GM23338 (cell line): ENCODE measurements at regions not wholly inside any gene's neighbourhood (a gene's known extent, or its start where the extent isn't known, plus 50 kb on each side); places are given as distances from the start of the nearest gene placed in this dataset.

ENCODE experiments used
- ATAC-seq: fragments of 200-7000 bp; cut with Tn5 transposase; 3 replicates; pipeline ENCODE4 v1.9.1; 2020
- DNase-seq: peaks from one replicate; pipeline ENCODE4 v3.0.0-alpha.2; 2015; ENCODE audit warnings: low spot score
- H2AFZ ChIP-seq: fragments of 200-600 bp; sonication (generic); 2 replicates; pipeline ENCODE4 v1.8.0; 2016; ENCODE audit warnings: antibody characterized with exemption, mild to moderate bottlenecking, moderate library complexity
- H3F3A ChIP-seq: fragments of 200-600 bp; sonication (generic); replicated peaks from 2 replicates; pipeline ENCODE4 v1.8.0; 2017; ENCODE audit warnings: antibody characterized with exemption, mixed run types, low read depth
- H3K27ac ChIP-seq: fragments of 200-600 bp; sonication (generic); 2 replicates; pipeline ENCODE4 v1.6.1; 2016; ENCODE audit warnings: low read depth
- H3K27me3 ChIP-seq: fragments of 200-600 bp; sonication (generic); 2 replicates; pipeline ENCODE4 v1.8.0; 2016; ENCODE audit warnings: mild to moderate bottlenecking, mixed run types, moderate library complexity; ENCODE audit not compliant: insufficient read depth
- H3K36me3 ChIP-seq: fragments of 200-600 bp; sonication (generic); 2 replicates; pipeline ENCODE4 v1.8.0; 2016; ENCODE audit warnings: mild to moderate bottlenecking; ENCODE audit not compliant: insufficient read depth
- H3K4me1 ChIP-seq: fragments of 200-600 bp; sonication (generic); 2 replicates; pipeline ENCODE4 v1.8.0; 2016; ENCODE audit warnings: mild to moderate bottlenecking, moderate library complexity; ENCODE audit not compliant: insufficient read depth
- H3K4me2 ChIP-seq: fragments of 200-600 bp; sonication (generic); 2 replicates; pipeline ENCODE4 v1.7.1; 2017; ENCODE audit warnings: mixed run types
- H3K4me3 ChIP-seq: fragments of 200-600 bp; sonication (generic); 2 replicates; pipeline ENCODE4 v1.6.1; 2016; ENCODE audit warnings: mixed run types
- H3K79me2 ChIP-seq: fragments of 200-600 bp; sonication (generic); replicated peaks from 2 replicates; pipeline ENCODE4 v1.8.0; 2017; ENCODE audit warnings: mild to moderate bottlenecking; ENCODE audit not compliant: insufficient read depth
- H3K9me2 ChIP-seq: fragments of 200-600 bp; sonication (generic); 2 replicates; pipeline ENCODE4 v1.8.0; 2017; ENCODE audit not compliant: insufficient read depth
- H4K20me1 ChIP-seq: fragments of 200-600 bp; sonication (generic); replicated peaks from 2 replicates; pipeline ENCODE4 v1.8.0; 2017; ENCODE audit warnings: mild to moderate bottlenecking; ENCODE audit not compliant: insufficient read depth
- H3K27ac Mint-ChIP-seq: 2 replicates; pipeline ENCODE4 v1.8.0; 2020; ENCODE audit warnings: inconsistent platforms, mild to moderate bottlenecking, moderate library complexity, mixed read lengths
- H3K27me3 Mint-ChIP-seq: 3 replicates; pipeline ENCODE4 v1.8.0; 2022; ENCODE audit warnings: low read depth, mild to moderate bottlenecking, moderate library complexity, mixed read lengths, inconsistent platforms; ENCODE audit not compliant: insufficient read depth, poor library complexity
- H3K36me3 Mint-ChIP-seq: 3 replicates; pipeline ENCODE4 v1.8.0; 2021; ENCODE audit warnings: low read depth, mild to moderate bottlenecking, inconsistent platforms, moderate library complexity, mixed read lengths
- H3K4me1 Mint-ChIP-seq: 3 replicates; pipeline ENCODE4 v1.8.0; 2020; ENCODE audit warnings: mild to moderate bottlenecking, inconsistent platforms, mixed read lengths
- H3K4me3 Mint-ChIP-seq: 3 replicates; pipeline ENCODE4 v1.8.0; 2021; ENCODE audit warnings: moderate library complexity, mild to moderate bottlenecking, inconsistent platforms, mixed read lengths
- H3K9me3 Mint-ChIP-seq: 3 replicates; pipeline ENCODE4 v1.8.0; 2020; ENCODE audit warnings: moderate library complexity, mild to moderate bottlenecking, inconsistent platforms, mixed read lengths
- CTCF ChIP-seq, 2 experiments: fragments of 200-600 bp in 1 of 2; sonication (generic) in 1 of 2; conservative IDR thresholded peaks; 2 replicates each; pipeline versions ENCODE4 v1.5.1 to v1.6.1; 2016 to 2017; ENCODE audit warnings: antibody characterized with exemption in 2 of 2, low read depth in 2 of 2, mild to moderate bottlenecking in 2 of 2, moderate library complexity in 1 of 2
- EZH2phosphoT487 ChIP-seq: fragments of 200-600 bp; sonication (generic); IDR thresholded peaks from one replicate; pipeline ENCODE4 v1.8.1; 2018; ENCODE audit warnings: antibody characterized with exemption; ENCODE audit not compliant: unreplicated experiment
- JUNB ChIP-seq: IDR thresholded peaks from one replicate; pipeline ENCODE4 v1.6.1; 2016; ENCODE audit warnings: antibody characterized with exemption; ENCODE audit not compliant: unreplicated experiment
- NANOG ChIP-seq: IDR thresholded peaks from 2 replicates; pipeline ENCODE4 v1.6.1; 2016; ENCODE audit warnings: antibody characterized with exemption, borderline replicate concordance
- POLR2AphosphoS5 ChIP-seq: IDR thresholded peaks from 2 replicates; pipeline ENCODE4 v1.6.1; 2016; ENCODE audit warnings: antibody characterized with exemption, low read depth
- REST ChIP-seq: IDR thresholded peaks from one replicate; pipeline ENCODE4 v1.6.1; 2018; ENCODE audit warnings: antibody characterized with exemption; ENCODE audit not compliant: unreplicated experiment
- STAT1 ChIP-seq: IDR thresholded peaks from one replicate; pipeline ENCODE4 v1.6.1; 2016; ENCODE audit warnings: antibody characterized with exemption; ENCODE audit not compliant: unreplicated experiment
- ZNF331 ChIP-seq: fragments of 250-450 bp; sonication (Bioruptor Pico); IDR thresholded peaks from 2 replicates; pipeline ENCODE4 v1.5.0; 2020; ENCODE audit warnings: low read depth, mild to moderate bottlenecking, moderate library complexity
- ZNF462 ChIP-seq: fragments of 250-450 bp; sonication (Bioruptor Pico); IDR thresholded peaks from 2 replicates; pipeline ENCODE4 v1.5.0; 2020; ENCODE audit warnings: mild to moderate bottlenecking, moderate library complexity

GRCh38 chr15:96860741-96861140 lies 530.2 kb downstream of the NR2F2 start (continued):
- no peak for TF ChIP-seq REST

- no peak overlapping the region for H3K4me3 Mint-ChIP-seq
- H3F3A ChIP-seq: no peaks in the 10 kb centered on the region
- TF ChIP-seq REST: no peak
- no peak for TF ChIP-seq NANOG
- TF ChIP-seq STAT1: no peak
- no peak for TF ChIP-seq JUNB
- no peak for TF ChIP-seq ZNF331 (CRISPR knock-in tag)
- no peak for TF ChIP-seq CTCF (conservative IDR thresholded peaks at IDR 0.05; ENCODE audit: low read depth in 2 of 2)
- no peak for TF ChIP-seq EZH2phosphoT487
- TF ChIP-seq ZNF462: no peak
- TF ChIP-seq POLR2AphosphoS5: no peak
These were observed 537.5 kb downstream of the NR2F2 start for GRCh38 chr15:96867992-96868391.

More at GRCh38 chr15:96867992-96868391, 537.5 kb downstream of the NR2F2 start:
- no peaks in the 10 kb centered on the region for H3K27me3 ChIP-seq
- no peaks in the 10 kb centered on the region for H3K79me2 ChIP-seq
- peaks cover 11% of the 10 kb centered on the region; the same call in 1 of the 3 replicates for H3K36me3 Mint-ChIP-seq
- H3K4me1 ChIP-seq: peaks cover 21% of the 10 kb centered on the region
- peaks cover 22% of the 10 kb centered on the region for H3K4me1 Mint-ChIP-seq
- no peak overlapping the region for H3K27ac Mint-ChIP-seq
- H3K4me2 ChIP-seq: no peak overlapping the region
- peak; percentile 50; the same call in 1 of the 3 replicates for ATAC-seq
- H2AFZ ChIP-seq: no peak overlapping the region
- H3K27ac ChIP-seq: no peak overlapping the region
- peaks cover 5% of the 10 kb centered on the region for H3K27me3 Mint-ChIP-seq
- no peaks in the 10 kb centered on the region for H3K36me3 ChIP-seq
- H3K9me3 Mint-ChIP-seq: peaks cover 8% of the 10 kb centered on the region; the same call in 2 of the 3 replicates
- peaks cover 2% of the 10 kb centered on the region; the same call in 1 of the 2 replicates for H3K9me2 ChIP-seq
- H3K4me3 ChIP-seq: no peak overlapping the region
- H4K20me1 ChIP-seq: no peaks in the 10 kb centered on the region
- no peak for DNase-seq
